ENCODE measurements at regions not wholly inside any gene's neighbourhood (a gene's known extent, or its start where the extent isn't known, plus 50 kb on each side); places are given as distances from the start of the nearest gene placed in this dataset.

- Mint-ChIP-seq H3K27me3 (no peaks in the 10 kb centered on the region), H3K36me3 (peaks cover 2% of the 10 kb centered on the region), H3K4me1 (peaks cover 7% of the 10 kb centered on the region), H3K4me3 (no peak overlapping the region), H3K27ac (no peak overlapping the region), H3K9me3 (ENCODE audit: low read depth) (no peaks in the 10 kb centered on the region)
- CTCF ChIA-PET = interaction anchor here (0.6 to 1.1 kb wide), 4 partner anchors 8 to 1257 kb away, joined by 3 to 5 read pairs (median 3); no protein-coding TSS in a partner anchor
- ATAC-seq (no peak), DNase-seq (no peak)
Measured at GRCh38 chr7:17183630-17184328, 114.7 kb upstream of the AHR start.

GRCh38 chr7:17184805-17185689 is 113.4 kb upstream of the AHR start:
- CTCF ChIA-PET = no interaction called here
- ATAC-seq = peak; percentile 23
- Mint-ChIP-seq H3K4me3 (no peak overlapping the region), H3K27ac (no peak overlapping the region), H3K4me1 (peaks cover 7% of the 10 kb centered on the region), H3K9me3 (ENCODE audit: low read depth) (no peaks in the 10 kb centered on the region), H3K36me3 (peaks cover 2% of the 10 kb centered on the region), H3K27me3 (no peaks in the 10 kb centered on the region)
- no peak for DNase-seq

- CTCF ChIA-PET = no interaction called here
- DNase-seq (no peak), ATAC-seq (peak; percentile 65)
- no peaks in the 10 kb centered on the region for H3K27me3 Mint-ChIP-seq
- no peaks in the 10 kb centered on the region for H3K9me3 Mint-ChIP-seq (ENCODE audit: low read depth)
- H3K4me1 Mint-ChIP-seq = peaks cover 7% of the 10 kb centered on the region
- H3K27ac Mint-ChIP-seq = no peak overlapping the region
- no peak overlapping the region for H3K4me3 Mint-ChIP-seq
- H3K36me3 Mint-ChIP-seq = peaks cover 2% of the 10 kb centered on the region
Measured at GRCh38 chr7:17185690-17186070, 112.8 kb upstream of the AHR start.

- H3K4me1 Mint-ChIP-seq = peaks cover 7% of the 10 kb centered on the region
Measured at GRCh38 chr7:17186745-17187530, 111.5 kb upstream of the AHR start.

GRCh38 chr7:17194656-17195055 is 103.8 kb upstream of the AHR start:
- CTCF ChIA-PET = interaction anchor here (1.4 kb wide), 1 partner anchor 215 kb away, joined by 3 read pairs; no protein-coding TSS in a partner anchor
- DNase-seq = no peak
- Mint-ChIP-seq H3K36me3 (no peaks in the 10 kb centered on the region), H3K27me3 (no peaks in the 10 kb centered on the region), H3K9me3 (ENCODE audit: low read depth) (no peaks in the 10 kb centered on the region), H3K27ac (no peak overlapping the region), H3K4me1 (peaks cover 6% of the 10 kb centered on the region), H3K4me3 (no peak overlapping the region)
- no peak for ATAC-seq

More at GRCh38 chr7:17186745-17187530, 111.5 kb upstream of the AHR start:
- ATAC-seq = no peak
- no peak overlapping the region for H3K4me3 Mint-ChIP-seq
- H3K27ac Mint-ChIP-seq = no peak overlapping the region
- CTCF ChIA-PET = interaction anchor here (0.7 kb wide), 1 partner anchor 125 kb away, joined by 4 read pairs; no protein-coding TSS in a partner anchor
- DNase-seq = no peak
- no peaks in the 10 kb centered on the region for H3K27me3 Mint-ChIP-seq
- H3K36me3 Mint-ChIP-seq = peaks cover 2% of the 10 kb centered on the region
- H3K9me3 Mint-ChIP-seq (ENCODE audit: low read depth) = no peaks in the 10 kb centered on the region

GRCh38 chr7:17195576-17195975 is 102.9 kb upstream of the AHR start:
- no peaks in the 10 kb centered on the region for H3K9me3 Mint-ChIP-seq (ENCODE audit: low read depth)
- CTCF ChIA-PET = no interaction called here
- no peaks in the 10 kb centered on the region for H3K27me3 Mint-ChIP-seq
- no peak for ATAC-seq
- H3K4me3 Mint-ChIP-seq = no peak overlapping the region
- no peak for DNase-seq
- H3K27ac Mint-ChIP-seq = no peak overlapping the region
- H3K36me3 Mint-ChIP-seq = no peaks in the 10 kb centered on the region
- peaks cover 6% of the 10 kb centered on the region for H3K4me1 Mint-ChIP-seq

GRCh38 chr7:17205910-17206309 is 92.5 kb upstream of the AHR start:
- no peak overlapping the region for H3K27ac Mint-ChIP-seq
- ATAC-seq = no peak
- CTCF ChIA-PET = no interaction called here
- no peak for DNase-seq
- no peak overlapping the region for H3K4me3 Mint-ChIP-seq
- H3K36me3 Mint-ChIP-seq = no peaks in the 10 kb centered on the region
- no peaks in the 10 kb centered on the region for H3K27me3 Mint-ChIP-seq
- H3K4me1 Mint-ChIP-seq = peaks cover 2% of the 10 kb centered on the region
- no peaks in the 10 kb centered on the region for H3K9me3 Mint-ChIP-seq (ENCODE audit: low read depth)

GRCh38 chr7:17206349-17206905 is 92.0 kb upstream of the AHR start:
- Mint-ChIP-seq H3K4me1 (peaks cover 2% of the 10 kb centered on the region), H3K27me3 (no peaks in the 10 kb centered on the region), H3K9me3 (ENCODE audit: low read depth) (no peaks in the 10 kb centered on the region), H3K27ac (no peak overlapping the region), H3K4me3 (no peak overlapping the region), H3K36me3 (no peaks in the 10 kb centered on the region)
- no peak for DNase-seq
- ATAC-seq = no peak
- CTCF ChIA-PET = no interaction called here

- DNase-seq (no peak), ATAC-seq (no peak)
- CTCF ChIA-PET = no interaction called here
- Mint-ChIP-seq H3K4me1 (peaks cover 2% of the 10 kb centered on the region), H3K27ac (no peak overlapping the region), H3K4me3 (no peak overlapping the region), H3K36me3 (no peaks in the 10 kb centered on the region), H3K9me3 (ENCODE audit: low read depth) (no peaks in the 10 kb centered on the region), H3K27me3 (no peaks in the 10 kb centered on the region)
Measured at GRCh38 chr7:17207220-17207619, 91.2 kb upstream of the AHR start.

GRCh38 chr7:17209101-17209500 is 89.4 kb upstream of the AHR start:
- no peak for DNase-seq
- ATAC-seq = no peak
- CTCF ChIA-PET = no interaction called here
- Mint-ChIP-seq H3K4me3 (no peak overlapping the region), H3K4me1 (peaks cover 2% of the 10 kb centered on the region), H3K9me3 (ENCODE audit: low read depth) (no peaks in the 10 kb centered on the region), H3K36me3 (no peaks in the 10 kb centered on the region), H3K27me3 (no peaks in the 10 kb centered on the region), H3K27ac (no peak overlapping the region)

GRCh38 chr7:17211307-17211836 is 87.1 kb upstream of the AHR start:
- CTCF ChIA-PET = no interaction called here
- Mint-ChIP-seq H3K4me3 (no peak overlapping the region), H3K4me1 (peaks cover 2% of the 10 kb centered on the region), H3K27ac (no peak overlapping the region), H3K27me3 (no peaks in the 10 kb centered on the region), H3K9me3 (ENCODE audit: low read depth) (no peaks in the 10 kb centered on the region), H3K36me3 (no peaks in the 10 kb centered on the region)
- ATAC-seq (no peak), DNase-seq (no peak)

- Mint-ChIP-seq H3K9me3 (ENCODE audit: low read depth) (no peaks in the 10 kb centered on the region), H3K4me3 (no peak overlapping the region), H3K27ac (no peak overlapping the region), H3K27me3 (no peaks in the 10 kb centered on the region), H3K36me3 (no peaks in the 10 kb centered on the region), H3K4me1 (peaks cover under 1% of the 10 kb centered on the region)
- ATAC-seq = no peak
- no peak for DNase-seq
- CTCF ChIA-PET = no interaction called here
Measured at GRCh38 chr7:17212188-17212587, 86.3 kb upstream of the AHR start.

Data from activated CD8-positive, alpha-beta memory T cell treated with anti-CD3 and anti-CD28 coated beads, Interleukin-2, amount 10 ng/mL, durations not matched to agents 7 days and 5 days (primary cell).